ENCODE measurements at regions not wholly inside any gene's neighbourhood (a gene's known extent, or its start where the extent isn't known, plus 50 kb on each side); places are given as distances from the start of the nearest gene placed in this dataset.

- Histone ChIP-seq H2AFZ (ENCODE audit: low read length, unreplicated experiment) (no peak overlapping the region), H3K27ac (ENCODE audit: low read depth, low read length) (no peak overlapping the region), H3K27me3 (ENCODE audit: insufficient read depth, low read length) (no peaks in the 10 kb centered on the region), H3K4me3 (ENCODE audit: low read depth, low read length) (no peak overlapping the region), H3K79me2 (ENCODE audit: control insufficient read depth, insufficient read depth, low read length, unreplicated experiment) (no peaks in the 10 kb centered on the region), H3K36me3 (ENCODE audit: insufficient read depth, low read length) (no peaks in the 10 kb centered on the region), H3K4me1 (ENCODE audit: control insufficient read depth, insufficient read depth, low read length, unreplicated experiment) (no peaks in the 10 kb centered on the region)
These were observed 568.7 kb upstream of the ADAMTS16 start for GRCh38 chr5:4571248-4571948.

- Histone ChIP-seq H2AFZ (ENCODE audit: low read length, unreplicated experiment) (no peak overlapping the region), H3K4me3 (ENCODE audit: low read depth, low read length) (no peak overlapping the region), H3K79me2 (ENCODE audit: control insufficient read depth, insufficient read depth, low read length, unreplicated experiment) (no peaks in the 10 kb centered on the region), H3K27ac (ENCODE audit: low read depth, low read length) (no peak overlapping the region), H3K4me1 (ENCODE audit: control insufficient read depth, insufficient read depth, low read length, unreplicated experiment) (no peaks in the 10 kb centered on the region), H3K27me3 (ENCODE audit: insufficient read depth, low read length) (no peaks in the 10 kb centered on the region), H3K36me3 (ENCODE audit: insufficient read depth, low read length) (no peaks in the 10 kb centered on the region)
These were observed 567.6 kb upstream of the ADAMTS16 start for GRCh38 chr5:4572311-4573100.

- Histone ChIP-seq H3K27ac (ENCODE audit: low read depth, low read length) (peak overlapping the region; percentile 77), H2AFZ (ENCODE audit: low read length, unreplicated experiment) (no peak overlapping the region), H3K27me3 (ENCODE audit: insufficient read depth, low read length) (no peaks in the 10 kb centered on the region), H3K4me1 (ENCODE audit: control insufficient read depth, insufficient read depth, low read length, unreplicated experiment) (no peaks in the 10 kb centered on the region), H3K4me3 (ENCODE audit: low read depth, low read length) (no peak overlapping the region), H3K79me2 (ENCODE audit: control insufficient read depth, insufficient read depth, low read length, unreplicated experiment) (no peaks in the 10 kb centered on the region), H3K36me3 (ENCODE audit: insufficient read depth, low read length) (no peaks in the 10 kb centered on the region)
These were observed 564.5 kb upstream of the ADAMTS16 start for GRCh38 chr5:4575608-4576007.

GRCh38 chr5:4576161-4576748, 563.9 kb upstream of the ADAMTS16 start:
- H3K36me3 ChIP-seq (ENCODE audit: insufficient read depth, low read length): no peaks in the 10 kb centered on the region
- H3K79me2 ChIP-seq (ENCODE audit: control insufficient read depth, insufficient read depth, low read length, unreplicated experiment): no peaks in the 10 kb centered on the region
- H3K27ac ChIP-seq (ENCODE audit: low read depth, low read length): peak overlapping the region; percentile 77
- H3K4me3 ChIP-seq (ENCODE audit: low read depth, low read length): no peak overlapping the region; the same call in 1 of the 2 replicates
- no peak overlapping the region for H2AFZ ChIP-seq (ENCODE audit: low read length, unreplicated experiment)
- H3K27me3 ChIP-seq (ENCODE audit: insufficient read depth, low read length): no peaks in the 10 kb centered on the region
- H3K4me1 ChIP-seq (ENCODE audit: control insufficient read depth, insufficient read depth, low read length, unreplicated experiment): no peaks in the 10 kb centered on the region

- Histone ChIP-seq H3K27ac (ENCODE audit: low read depth, low read length) (peak overlapping the region; percentile 77; the same call in 1 of the 2 replicates), H3K36me3 (ENCODE audit: insufficient read depth, low read length) (no peaks in the 10 kb centered on the region), H2AFZ (ENCODE audit: low read length, unreplicated experiment) (no peak overlapping the region), H3K4me1 (ENCODE audit: control insufficient read depth, insufficient read depth, low read length, unreplicated experiment) (no peaks in the 10 kb centered on the region), H3K4me3 (ENCODE audit: low read depth, low read length) (no peak overlapping the region), H3K27me3 (ENCODE audit: insufficient read depth, low read length) (no peaks in the 10 kb centered on the region), H3K79me2 (ENCODE audit: control insufficient read depth, insufficient read depth, low read length, unreplicated experiment) (no peaks in the 10 kb centered on the region)
These were observed 563.2 kb upstream of the ADAMTS16 start for GRCh38 chr5:4576908-4577307.

- Histone ChIP-seq H3K79me2 (ENCODE audit: control insufficient read depth, insufficient read depth, low read length, unreplicated experiment) (no peaks in the 10 kb centered on the region), H3K27ac (ENCODE audit: low read depth, low read length) (no peak overlapping the region), H3K4me1 (ENCODE audit: control insufficient read depth, insufficient read depth, low read length, unreplicated experiment) (peaks cover 3% of the 10 kb centered on the region), H2AFZ (ENCODE audit: low read length, unreplicated experiment) (no peak overlapping the region), H3K36me3 (ENCODE audit: insufficient read depth, low read length) (no peaks in the 10 kb centered on the region), H3K4me3 (ENCODE audit: low read depth, low read length) (no peak overlapping the region), H3K27me3 (ENCODE audit: insufficient read depth, low read length) (no peaks in the 10 kb centered on the region)
These were observed 560.5 kb upstream of the ADAMTS16 start for GRCh38 chr5:4579679-4580078.

- Histone ChIP-seq H3K36me3 (ENCODE audit: insufficient read depth, low read length) (no peaks in the 10 kb centered on the region), H3K4me3 (ENCODE audit: low read depth, low read length) (no peak overlapping the region), H2AFZ (ENCODE audit: low read length, unreplicated experiment) (no peak overlapping the region), H3K27ac (ENCODE audit: low read depth, low read length) (no peak overlapping the region), H3K4me1 (ENCODE audit: control insufficient read depth, insufficient read depth, low read length, unreplicated experiment) (peaks cover 4% of the 10 kb centered on the region), H3K79me2 (ENCODE audit: control insufficient read depth, insufficient read depth, low read length, unreplicated experiment) (no peaks in the 10 kb centered on the region), H3K27me3 (ENCODE audit: insufficient read depth, low read length) (no peaks in the 10 kb centered on the region)
These were observed 559.4 kb upstream of the ADAMTS16 start for GRCh38 chr5:4580772-4581171.

- no peak overlapping the region for H3K27ac ChIP-seq (ENCODE audit: low read depth, low read length)
- H3K4me3 ChIP-seq (ENCODE audit: low read depth, low read length): no peak overlapping the region
- no peaks in the 10 kb centered on the region for H3K27me3 ChIP-seq (ENCODE audit: insufficient read depth, low read length)
- H3K36me3 ChIP-seq (ENCODE audit: insufficient read depth, low read length): no peaks in the 10 kb centered on the region
- no peak overlapping the region for H2AFZ ChIP-seq (ENCODE audit: low read length, unreplicated experiment)
- H3K79me2 ChIP-seq (ENCODE audit: control insufficient read depth, insufficient read depth, low read length, unreplicated experiment): no peaks in the 10 kb centered on the region
- peaks cover 4% of the 10 kb centered on the region for H3K4me1 ChIP-seq (ENCODE audit: control insufficient read depth, insufficient read depth, low read length, unreplicated experiment)
These were observed 558.8 kb upstream of the ADAMTS16 start for GRCh38 chr5:4581289-4581688.

GRCh38 chr5:4584982-4585381, 555.1 kb upstream of the ADAMTS16 start:
- H2AFZ ChIP-seq (ENCODE audit: low read length, unreplicated experiment): no peak overlapping the region
- no peaks in the 10 kb centered on the region for H3K27me3 ChIP-seq (ENCODE audit: insufficient read depth, low read length)
- H3K4me1 ChIP-seq (ENCODE audit: control insufficient read depth, insufficient read depth, low read length, unreplicated experiment): peaks cover 4% of the 10 kb centered on the region
- H3K4me3 ChIP-seq (ENCODE audit: low read depth, low read length): no peak overlapping the region
- no peaks in the 10 kb centered on the region for H3K79me2 ChIP-seq (ENCODE audit: control insufficient read depth, insufficient read depth, low read length, unreplicated experiment)
- 0 out of 2 replicates have a peak overlapping the region, but pooled peaks have one; percentile 10 for H3K27ac ChIP-seq (ENCODE audit: low read depth, low read length)
- H3K36me3 ChIP-seq (ENCODE audit: insufficient read depth, low read length): no peaks in the 10 kb centered on the region

GRCh38 chr5:4613440-4613839, 526.7 kb upstream of the ADAMTS16 start:
- Histone ChIP-seq H3K36me3 (ENCODE audit: insufficient read depth, low read length) (no peaks in the 10 kb centered on the region), H3K27ac (ENCODE audit: low read depth, low read length) (no peak overlapping the region), H2AFZ (ENCODE audit: low read length, unreplicated experiment) (no peak overlapping the region), H3K27me3 (ENCODE audit: insufficient read depth, low read length) (no peaks in the 10 kb centered on the region), H3K4me1 (ENCODE audit: control insufficient read depth, insufficient read depth, low read length, unreplicated experiment) (no peaks in the 10 kb centered on the region), H3K79me2 (ENCODE audit: control insufficient read depth, insufficient read depth, low read length, unreplicated experiment) (no peaks in the 10 kb centered on the region), H3K4me3 (ENCODE audit: low read depth, low read length) (no peak overlapping the region)

All from ACC112 (cell line).